GM23338 (cell line): ENCODE measurements at regions not wholly inside any gene's neighbourhood (a gene's known extent, or its start where the extent isn't known, plus 50 kb on each side); places are given as distances from the start of the nearest gene placed in this dataset.

Source experiments
- ATAC-seq: fragments of 200-7000 bp; cut with Tn5 transposase; 3 replicates; pipeline ENCODE4 v1.9.1; 2020
- DNase-seq: peaks from one replicate; pipeline ENCODE4 v3.0.0-alpha.2; 2015; ENCODE audit warnings: low spot score
- H2AFZ ChIP-seq: fragments of 200-600 bp; sonication (generic); 2 replicates; pipeline ENCODE4 v1.8.0; 2016; ENCODE audit warnings: antibody characterized with exemption, mild to moderate bottlenecking, moderate library complexity
- H3F3A ChIP-seq: fragments of 200-600 bp; sonication (generic); replicated peaks from 2 replicates; pipeline ENCODE4 v1.8.0; 2017; ENCODE audit warnings: antibody characterized with exemption, mixed run types, low read depth
- H3K27ac ChIP-seq: fragments of 200-600 bp; sonication (generic); 2 replicates; pipeline ENCODE4 v1.6.1; 2016; ENCODE audit warnings: low read depth
- H3K27me3 ChIP-seq: fragments of 200-600 bp; sonication (generic); 2 replicates; pipeline ENCODE4 v1.8.0; 2016; ENCODE audit warnings: mild to moderate bottlenecking, mixed run types, moderate library complexity; ENCODE audit not compliant: insufficient read depth
- H3K36me3 ChIP-seq: fragments of 200-600 bp; sonication (generic); 2 replicates; pipeline ENCODE4 v1.8.0; 2016; ENCODE audit warnings: mild to moderate bottlenecking; ENCODE audit not compliant: insufficient read depth
- H3K4me1 ChIP-seq: fragments of 200-600 bp; sonication (generic); 2 replicates; pipeline ENCODE4 v1.8.0; 2016; ENCODE audit warnings: mild to moderate bottlenecking, moderate library complexity; ENCODE audit not compliant: insufficient read depth
- H3K4me2 ChIP-seq: fragments of 200-600 bp; sonication (generic); 2 replicates; pipeline ENCODE4 v1.7.1; 2017; ENCODE audit warnings: mixed run types
- H3K4me3 ChIP-seq: fragments of 200-600 bp; sonication (generic); 2 replicates; pipeline ENCODE4 v1.6.1; 2016; ENCODE audit warnings: mixed run types
- H3K79me2 ChIP-seq: fragments of 200-600 bp; sonication (generic); replicated peaks from 2 replicates; pipeline ENCODE4 v1.8.0; 2017; ENCODE audit warnings: mild to moderate bottlenecking; ENCODE audit not compliant: insufficient read depth
- H3K9me2 ChIP-seq: fragments of 200-600 bp; sonication (generic); 2 replicates; pipeline ENCODE4 v1.8.0; 2017; ENCODE audit not compliant: insufficient read depth
- H4K20me1 ChIP-seq: fragments of 200-600 bp; sonication (generic); replicated peaks from 2 replicates; pipeline ENCODE4 v1.8.0; 2017; ENCODE audit warnings: mild to moderate bottlenecking; ENCODE audit not compliant: insufficient read depth
- H3K27ac Mint-ChIP-seq: 2 replicates; pipeline ENCODE4 v1.8.0; 2020; ENCODE audit warnings: inconsistent platforms, mild to moderate bottlenecking, moderate library complexity, mixed read lengths
- H3K27me3 Mint-ChIP-seq: 3 replicates; pipeline ENCODE4 v1.8.0; 2022; ENCODE audit warnings: low read depth, mild to moderate bottlenecking, moderate library complexity, mixed read lengths, inconsistent platforms; ENCODE audit not compliant: insufficient read depth, poor library complexity
- H3K36me3 Mint-ChIP-seq: 3 replicates; pipeline ENCODE4 v1.8.0; 2021; ENCODE audit warnings: low read depth, mild to moderate bottlenecking, inconsistent platforms, moderate library complexity, mixed read lengths
- H3K4me1 Mint-ChIP-seq: 3 replicates; pipeline ENCODE4 v1.8.0; 2020; ENCODE audit warnings: mild to moderate bottlenecking, inconsistent platforms, mixed read lengths
- H3K4me3 Mint-ChIP-seq: 3 replicates; pipeline ENCODE4 v1.8.0; 2021; ENCODE audit warnings: moderate library complexity, mild to moderate bottlenecking, inconsistent platforms, mixed read lengths
- H3K9me3 Mint-ChIP-seq: 3 replicates; pipeline ENCODE4 v1.8.0; 2020; ENCODE audit warnings: moderate library complexity, mild to moderate bottlenecking, inconsistent platforms, mixed read lengths
- CREB1 ChIP-seq: fragments of 250-450 bp; sonication (Bioruptor Pico); IDR thresholded peaks from 2 replicates; pipeline ENCODE4 v1.5.0; 2020; ENCODE audit warnings: low read depth, mild to moderate bottlenecking, moderate library complexity
- EZH2 ChIP-seq: fragments of 200-600 bp; sonication (generic); IDR thresholded peaks from one replicate; pipeline ENCODE4 v1.8.0; 2017; ENCODE audit warnings: antibody characterized with exemption, mild to moderate bottlenecking, low read depth; ENCODE audit not compliant: unreplicated experiment
- EZH2phosphoT487 ChIP-seq: fragments of 200-600 bp; sonication (generic); IDR thresholded peaks from one replicate; pipeline ENCODE4 v1.8.1; 2018; ENCODE audit warnings: antibody characterized with exemption; ENCODE audit not compliant: unreplicated experiment
- JUNB ChIP-seq: IDR thresholded peaks from one replicate; pipeline ENCODE4 v1.6.1; 2016; ENCODE audit warnings: antibody characterized with exemption; ENCODE audit not compliant: unreplicated experiment
- NANOG ChIP-seq: IDR thresholded peaks from 2 replicates; pipeline ENCODE4 v1.6.1; 2016; ENCODE audit warnings: antibody characterized with exemption, borderline replicate concordance
- POLR2AphosphoS5 ChIP-seq: IDR thresholded peaks from 2 replicates; pipeline ENCODE4 v1.6.1; 2016; ENCODE audit warnings: antibody characterized with exemption, low read depth
- STAT1 ChIP-seq: IDR thresholded peaks from one replicate; pipeline ENCODE4 v1.6.1; 2016; ENCODE audit warnings: antibody characterized with exemption; ENCODE audit not compliant: unreplicated experiment
- ZNF114 ChIP-seq: fragments of 250-450 bp; sonication (Bioruptor Pico); IDR thresholded peaks from 2 replicates; pipeline ENCODE4 v1.5.0; 2020; ENCODE audit warnings: mild to moderate bottlenecking, moderate library complexity
- ZNF331 ChIP-seq: fragments of 250-450 bp; sonication (Bioruptor Pico); IDR thresholded peaks from 2 replicates; pipeline ENCODE4 v1.5.0; 2020; ENCODE audit warnings: low read depth, mild to moderate bottlenecking, moderate library complexity
- TF ChIP-seq, protein P1 (sequence below): IDR thresholded peaks from 2 replicates; pipeline ENCODE4 v1.6.1; 2016; ENCODE audit warnings: antibody characterized with exemption
- TF ChIP-seq, protein P2 (sequence below), 2 experiments: fragments of 200-600 bp in 1 of 2; sonication (generic) in 1 of 2; conservative IDR thresholded peaks; 2 replicates each; pipeline versions ENCODE4 v1.5.1 to v1.6.1; 2016 to 2017; ENCODE audit warnings: antibody characterized with exemption in 2 of 2, low read depth in 2 of 2, mild to moderate bottlenecking in 2 of 2, moderate library complexity in 1 of 2
- TF ChIP-seq, protein P3 (sequence below): IDR thresholded peaks from one replicate; pipeline ENCODE4 v1.6.1; 2018; ENCODE audit warnings: antibody characterized with exemption; ENCODE audit not compliant: unreplicated experiment
- TF ChIP-seq, protein P4 (sequence below): fragments of 250-450 bp; sonication (Bioruptor Pico); IDR thresholded peaks from 2 replicates; pipeline ENCODE4 v1.5.0; 2020; ENCODE audit warnings: mild to moderate bottlenecking, moderate library complexity

DNA sequence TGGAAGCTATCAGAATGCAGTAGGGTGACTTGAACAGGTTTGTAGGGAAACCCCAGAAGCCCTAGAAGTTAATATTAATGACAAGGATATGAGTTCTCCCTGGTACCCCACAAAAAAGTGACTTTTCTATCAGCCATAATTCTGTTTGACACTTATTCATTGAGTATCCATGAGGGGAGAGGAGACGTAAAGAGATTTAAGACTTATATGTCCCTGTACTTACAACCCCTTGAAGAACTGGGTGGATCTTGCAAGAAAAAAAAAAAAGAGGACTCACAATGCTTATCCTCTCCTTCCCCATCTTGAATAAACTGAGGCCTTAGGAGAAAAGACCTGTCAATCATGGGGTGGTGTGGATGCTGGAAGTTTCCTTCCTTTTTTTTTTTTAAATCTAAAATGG lies 203.5 kb downstream of the CBLN1 start:
- TF ChIP-seq JUNB (no peak), CREB1 (CRISPR knock-in tag) (no peak), POLR2AphosphoS5 (no peak), STAT1 (no peak), EZH2 (no peak), EZH2phosphoT487 (no peak), ZNF114 (CRISPR knock-in tag) (no peak), NANOG (no peak), ZNF331 (no peak)
- TF ChIP-seq, protein P1, sequence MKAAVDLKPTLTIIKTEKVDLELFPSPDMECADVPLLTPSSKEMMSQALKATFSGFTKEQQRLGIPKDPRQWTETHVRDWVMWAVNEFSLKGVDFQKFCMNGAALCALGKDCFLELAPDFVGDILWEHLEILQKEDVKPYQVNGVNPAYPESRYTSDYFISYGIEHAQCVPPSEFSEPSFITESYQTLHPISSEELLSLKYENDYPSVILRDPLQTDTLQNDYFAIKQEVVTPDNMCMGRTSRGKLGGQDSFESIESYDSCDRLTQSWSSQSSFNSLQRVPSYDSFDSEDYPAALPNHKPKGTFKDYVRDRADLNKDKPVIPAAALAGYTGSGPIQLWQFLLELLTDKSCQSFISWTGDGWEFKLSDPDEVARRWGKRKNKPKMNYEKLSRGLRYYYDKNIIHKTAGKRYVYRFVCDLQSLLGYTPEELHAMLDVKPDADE, result no peak
- TF ChIP-seq, protein P2, sequence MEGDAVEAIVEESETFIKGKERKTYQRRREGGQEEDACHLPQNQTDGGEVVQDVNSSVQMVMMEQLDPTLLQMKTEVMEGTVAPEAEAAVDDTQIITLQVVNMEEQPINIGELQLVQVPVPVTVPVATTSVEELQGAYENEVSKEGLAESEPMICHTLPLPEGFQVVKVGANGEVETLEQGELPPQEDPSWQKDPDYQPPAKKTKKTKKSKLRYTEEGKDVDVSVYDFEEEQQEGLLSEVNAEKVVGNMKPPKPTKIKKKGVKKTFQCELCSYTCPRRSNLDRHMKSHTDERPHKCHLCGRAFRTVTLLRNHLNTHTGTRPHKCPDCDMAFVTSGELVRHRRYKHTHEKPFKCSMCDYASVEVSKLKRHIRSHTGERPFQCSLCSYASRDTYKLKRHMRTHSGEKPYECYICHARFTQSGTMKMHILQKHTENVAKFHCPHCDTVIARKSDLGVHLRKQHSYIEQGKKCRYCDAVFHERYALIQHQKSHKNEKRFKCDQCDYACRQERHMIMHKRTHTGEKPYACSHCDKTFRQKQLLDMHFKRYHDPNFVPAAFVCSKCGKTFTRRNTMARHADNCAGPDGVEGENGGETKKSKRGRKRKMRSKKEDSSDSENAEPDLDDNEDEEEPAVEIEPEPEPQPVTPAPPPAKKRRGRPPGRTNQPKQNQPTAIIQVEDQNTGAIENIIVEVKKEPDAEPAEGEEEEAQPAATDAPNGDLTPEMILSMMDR (conservative IDR thresholded peaks at IDR 0.05; ENCODE audit: low read depth in 2 of 2), result no peak
- TF ChIP-seq, protein P3, sequence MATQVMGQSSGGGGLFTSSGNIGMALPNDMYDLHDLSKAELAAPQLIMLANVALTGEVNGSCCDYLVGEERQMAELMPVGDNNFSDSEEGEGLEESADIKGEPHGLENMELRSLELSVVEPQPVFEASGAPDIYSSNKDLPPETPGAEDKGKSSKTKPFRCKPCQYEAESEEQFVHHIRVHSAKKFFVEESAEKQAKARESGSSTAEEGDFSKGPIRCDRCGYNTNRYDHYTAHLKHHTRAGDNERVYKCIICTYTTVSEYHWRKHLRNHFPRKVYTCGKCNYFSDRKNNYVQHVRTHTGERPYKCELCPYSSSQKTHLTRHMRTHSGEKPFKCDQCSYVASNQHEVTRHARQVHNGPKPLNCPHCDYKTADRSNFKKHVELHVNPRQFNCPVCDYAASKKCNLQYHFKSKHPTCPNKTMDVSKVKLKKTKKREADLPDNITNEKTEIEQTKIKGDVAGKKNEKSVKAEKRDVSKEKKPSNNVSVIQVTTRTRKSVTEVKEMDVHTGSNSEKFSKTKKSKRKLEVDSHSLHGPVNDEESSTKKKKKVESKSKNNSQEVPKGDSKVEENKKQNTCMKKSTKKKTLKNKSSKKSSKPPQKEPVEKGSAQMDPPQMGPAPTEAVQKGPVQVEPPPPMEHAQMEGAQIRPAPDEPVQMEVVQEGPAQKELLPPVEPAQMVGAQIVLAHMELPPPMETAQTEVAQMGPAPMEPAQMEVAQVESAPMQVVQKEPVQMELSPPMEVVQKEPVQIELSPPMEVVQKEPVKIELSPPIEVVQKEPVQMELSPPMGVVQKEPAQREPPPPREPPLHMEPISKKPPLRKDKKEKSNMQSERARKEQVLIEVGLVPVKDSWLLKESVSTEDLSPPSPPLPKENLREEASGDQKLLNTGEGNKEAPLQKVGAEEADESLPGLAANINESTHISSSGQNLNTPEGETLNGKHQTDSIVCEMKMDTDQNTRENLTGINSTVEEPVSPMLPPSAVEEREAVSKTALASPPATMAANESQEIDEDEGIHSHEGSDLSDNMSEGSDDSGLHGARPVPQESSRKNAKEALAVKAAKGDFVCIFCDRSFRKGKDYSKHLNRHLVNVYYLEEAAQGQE, result no peak
- TF ChIP-seq, protein P4, sequence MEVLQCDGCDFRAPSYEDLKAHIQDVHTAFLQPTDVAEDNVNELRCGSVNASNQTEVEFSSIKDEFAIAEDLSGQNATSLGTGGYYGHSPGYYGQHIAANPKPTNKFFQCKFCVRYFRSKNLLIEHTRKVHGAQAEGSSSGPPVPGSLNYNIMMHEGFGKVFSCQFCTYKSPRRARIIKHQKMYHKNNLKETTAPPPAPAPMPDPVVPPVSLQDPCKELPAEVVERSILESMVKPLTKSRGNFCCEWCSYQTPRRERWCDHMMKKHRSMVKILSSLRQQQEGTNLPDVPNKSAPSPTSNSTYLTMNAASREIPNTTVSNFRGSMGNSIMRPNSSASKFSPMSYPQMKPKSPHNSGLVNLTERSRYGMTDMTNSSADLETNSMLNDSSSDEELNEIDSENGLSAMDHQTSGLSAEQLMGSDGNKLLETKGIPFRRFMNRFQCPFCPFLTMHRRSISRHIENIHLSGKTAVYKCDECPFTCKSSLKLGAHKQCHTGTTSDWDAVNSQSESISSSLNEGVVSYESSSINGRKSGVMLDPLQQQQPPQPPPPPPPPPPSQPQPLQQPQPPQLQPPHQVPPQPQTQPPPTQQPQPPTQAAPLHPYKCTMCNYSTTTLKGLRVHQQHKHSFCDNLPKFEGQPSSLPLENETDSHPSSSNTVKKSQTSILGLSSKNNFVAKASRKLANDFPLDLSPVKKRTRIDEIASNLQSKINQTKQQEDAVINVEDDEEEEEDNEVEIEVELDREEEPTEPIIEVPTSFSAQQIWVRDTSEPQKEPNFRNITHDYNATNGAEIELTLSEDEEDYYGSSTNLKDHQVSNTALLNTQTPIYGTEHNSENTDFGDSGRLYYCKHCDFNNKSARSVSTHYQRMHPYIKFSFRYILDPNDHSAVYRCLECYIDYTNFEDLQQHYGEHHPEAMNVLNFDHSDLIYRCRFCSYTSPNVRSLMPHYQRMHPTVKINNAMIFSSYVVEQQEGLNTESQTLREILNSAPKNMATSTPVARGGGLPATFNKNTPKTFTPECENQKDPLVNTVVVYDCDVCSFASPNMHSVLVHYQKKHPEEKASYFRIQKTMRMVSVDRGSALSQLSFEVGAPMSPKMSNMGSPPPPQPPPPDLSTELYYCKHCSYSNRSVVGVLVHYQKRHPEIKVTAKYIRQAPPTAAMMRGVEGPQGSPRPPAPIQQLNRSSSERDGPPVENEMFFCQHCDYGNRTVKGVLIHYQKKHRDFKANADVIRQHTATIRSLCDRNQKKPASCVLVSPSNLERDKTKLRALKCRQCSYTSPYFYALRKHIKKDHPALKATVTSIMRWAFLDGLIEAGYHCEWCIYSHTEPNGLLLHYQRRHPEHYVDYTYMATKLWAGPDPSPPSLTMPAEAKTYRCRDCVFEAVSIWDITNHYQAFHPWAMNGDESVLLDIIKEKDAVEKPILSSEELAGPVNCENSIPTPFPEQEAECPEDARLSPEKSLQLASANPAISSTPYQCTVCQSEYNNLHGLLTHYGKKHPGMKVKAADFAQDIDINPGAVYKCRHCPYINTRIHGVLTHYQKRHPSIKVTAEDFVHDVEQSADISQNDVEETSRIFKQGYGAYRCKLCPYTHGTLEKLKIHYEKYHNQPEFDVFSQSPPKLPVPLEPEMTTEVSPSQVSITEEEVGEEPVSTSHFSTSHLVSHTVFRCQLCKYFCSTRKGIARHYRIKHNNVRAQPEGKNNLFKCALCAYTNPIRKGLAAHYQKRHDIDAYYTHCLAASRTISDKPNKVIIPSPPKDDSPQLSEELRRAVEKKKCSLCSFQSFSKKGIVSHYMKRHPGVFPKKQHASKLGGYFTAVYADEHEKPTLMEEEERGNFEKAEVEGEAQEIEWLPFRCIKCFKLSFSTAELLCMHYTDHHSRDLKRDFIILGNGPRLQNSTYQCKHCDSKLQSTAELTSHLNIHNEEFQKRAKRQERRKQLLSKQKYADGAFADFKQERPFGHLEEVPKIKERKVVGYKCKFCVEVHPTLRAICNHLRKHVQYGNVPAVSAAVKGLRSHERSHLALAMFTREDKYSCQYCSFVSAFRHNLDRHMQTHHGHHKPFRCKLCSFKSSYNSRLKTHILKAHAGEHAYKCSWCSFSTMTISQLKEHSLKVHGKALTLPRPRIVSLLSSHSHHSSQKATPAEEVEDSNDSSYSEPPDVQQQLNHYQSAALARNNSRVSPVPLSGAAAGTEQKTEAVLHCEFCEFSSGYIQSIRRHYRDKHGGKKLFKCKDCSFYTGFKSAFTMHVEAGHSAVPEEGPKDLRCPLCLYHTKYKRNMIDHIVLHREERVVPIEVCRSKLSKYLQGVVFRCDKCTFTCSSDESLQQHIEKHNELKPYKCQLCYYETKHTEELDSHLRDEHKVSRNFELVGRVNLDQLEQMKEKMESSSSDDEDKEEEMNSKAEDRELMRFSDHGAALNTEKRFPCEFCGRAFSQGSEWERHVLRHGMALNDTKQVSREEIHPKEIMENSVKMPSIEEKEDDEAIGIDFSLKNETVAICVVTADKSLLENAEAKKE, result no peak
- H3K36me3 Mint-ChIP-seq, result peaks cover 4% of the 10 kb centered on the region; the same call in 1 of the 3 replicates
- no peaks in the 10 kb centered on the region for H3K4me1 ChIP-seq
- no peaks in the 10 kb centered on the region for H3F3A ChIP-seq
- H3K9me3 Mint-ChIP-seq, result peaks cover 13% of the 10 kb centered on the region
- H3K4me3 ChIP-seq, result no peak overlapping the region
- ATAC-seq (no peak), DNase-seq (no peak)
- no peak overlapping the region for H3K4me3 Mint-ChIP-seq
- H2AFZ ChIP-seq, result no peak overlapping the region
- H3K27ac ChIP-seq, result no peak overlapping the region
- H3K4me2 ChIP-seq, result no peak overlapping the region
- no peaks in the 10 kb centered on the region for H3K79me2 ChIP-seq
- no peaks in the 10 kb centered on the region for H3K9me2 ChIP-seq
- no peak overlapping the region for H3K27ac Mint-ChIP-seq
- H4K20me1 ChIP-seq, result no peaks in the 10 kb centered on the region
- H3K27me3 ChIP-seq, result no peaks in the 10 kb centered on the region
- peaks cover 13% of the 10 kb centered on the region for H3K27me3 Mint-ChIP-seq
- H3K4me1 Mint-ChIP-seq, result peaks cover 8% of the 10 kb centered on the region
- H3K36me3 ChIP-seq, result no peaks in the 10 kb centered on the region
